HG03378 (cell line): ENCODE measurements at regions not wholly inside any gene's neighbourhood (a gene's known extent, or its start where the extent isn't known, plus 50 kb on each side); places are given as distances from the start of the nearest gene placed in this dataset.
A peak's percentile ranks its signal among the peaks of the same experiment; 100 is the strongest.
"Not testable (repeated sequence)": the region's sequence is repeated elsewhere in the genome, so short reads cannot be mapped to it uniquely, and the experiment has no call there.

Experiments
- ATAC-seq: cut with Tn5 transposase; IDR thresholded peaks from one replicate; pipeline ENCODE4 v1.9.1; 2021; ENCODE audit warnings: mild to moderate bottlenecking, moderate library complexity; ENCODE audit not compliant: unreplicated experiment

DNA sequence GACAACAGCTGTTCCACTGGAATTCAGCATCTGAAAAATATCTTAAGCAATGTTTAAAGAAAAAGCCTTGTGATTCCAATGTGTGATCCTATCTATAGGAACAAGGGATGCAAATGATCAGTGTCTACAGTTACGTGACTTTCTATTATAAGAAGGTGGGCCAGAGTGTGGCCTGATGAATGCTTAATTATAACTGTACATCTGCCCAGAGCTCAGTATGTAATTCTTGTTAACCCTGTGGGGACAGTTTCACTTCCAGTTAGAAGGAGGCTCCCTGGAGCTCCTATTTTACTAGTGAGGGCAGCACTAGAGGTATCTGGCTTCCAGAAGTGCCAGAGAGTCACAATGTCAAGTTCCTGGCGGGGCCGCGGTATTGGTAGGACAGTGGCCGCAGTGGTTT is 288.5 kb downstream of the USP46 start:
- ATAC-seq, result no peak

DNA sequence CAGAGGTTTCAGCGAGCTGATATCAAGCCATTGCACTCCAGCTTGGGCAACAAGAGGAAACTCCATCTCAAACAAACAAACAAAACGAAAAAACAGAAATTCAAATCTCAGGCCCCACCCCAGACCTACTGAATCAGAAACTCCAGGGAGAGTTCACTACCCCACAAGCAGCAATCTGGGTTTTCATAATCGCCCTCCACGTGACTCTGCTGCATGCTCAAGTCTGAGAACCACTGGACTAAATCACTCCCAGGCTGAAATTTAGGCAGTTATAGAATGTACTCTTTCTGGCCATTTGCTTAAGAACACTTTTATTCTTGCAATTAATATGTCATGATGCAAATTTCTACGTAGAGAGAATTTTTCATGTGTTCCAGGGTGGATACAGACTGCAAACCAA is 287.3 kb downstream of the USP46 start:
- no peak for ATAC-seq

DNA sequence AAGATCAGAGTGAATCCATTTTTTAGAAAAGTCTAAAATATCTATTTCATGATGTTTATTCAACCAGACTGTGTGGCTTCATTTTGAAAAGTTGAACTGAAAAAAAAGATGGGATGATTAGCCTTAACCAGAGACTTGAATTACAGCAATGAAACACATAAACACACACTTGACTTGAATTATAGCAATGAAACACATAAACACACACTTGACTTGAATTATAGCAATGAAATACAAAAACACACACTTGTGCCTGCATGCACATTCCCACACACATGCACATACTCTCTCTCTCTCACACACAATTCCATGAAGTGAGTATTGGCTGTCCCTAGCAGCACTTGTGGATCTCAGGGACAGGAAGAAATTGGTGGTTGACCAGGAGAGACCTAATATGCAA is 286.8 kb downstream of the USP46 start:
- no peak for ATAC-seq

DNA sequence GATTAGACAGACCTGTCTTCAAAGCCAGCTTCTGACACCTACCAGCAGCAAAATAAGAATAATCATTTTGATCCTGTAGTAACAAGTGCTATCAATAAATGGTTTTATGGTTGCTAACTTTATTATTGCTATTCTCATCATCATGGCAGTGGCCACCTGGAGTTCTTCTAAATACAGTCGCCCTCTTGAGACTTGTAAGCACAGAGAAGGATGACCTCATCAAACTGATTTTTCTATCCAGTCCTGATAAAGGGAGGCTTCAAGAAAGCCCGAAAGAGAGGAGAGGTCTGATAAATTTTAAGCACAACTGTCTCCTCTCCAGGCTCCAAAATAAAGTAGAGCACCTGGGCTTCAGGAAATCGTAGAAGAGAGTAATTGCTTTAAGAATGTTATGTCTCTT is 286.4 kb downstream of the USP46 start:
- ATAC-seq, result no peak

- no peak for ATAC-seq
Observed at GRCh38 chr4:52373650-52374049, 285.5 kb downstream of the USP46 start.

GRCh38 chr4:52374877-52375276 is 284.2 kb downstream of the USP46 start:
- no peak for ATAC-seq

- no peak for ATAC-seq
Observed at GRCh38 chr4:52376132-52376704, 282.9 kb downstream of the USP46 start.

DNA sequence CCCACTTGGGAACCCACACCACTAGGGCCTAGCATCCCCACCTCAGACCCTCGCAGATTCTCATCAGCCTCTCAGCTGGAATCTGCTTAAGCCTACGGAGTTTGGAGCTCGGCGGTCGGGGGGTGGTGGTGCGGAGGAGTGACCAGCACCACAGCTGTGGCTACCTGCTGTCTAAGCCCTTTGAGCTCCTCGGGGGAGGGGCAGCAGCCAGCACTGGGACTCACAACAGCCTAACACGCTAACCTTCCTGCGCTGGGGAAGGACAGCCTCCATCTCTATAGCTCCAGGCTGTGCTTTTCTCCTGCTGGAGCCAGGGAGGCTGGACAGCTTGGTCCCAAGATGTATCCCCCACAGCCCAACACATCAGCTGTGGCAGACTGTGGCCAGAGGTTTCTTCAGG is 281.5 kb downstream of the USP46 start:
- ATAC-seq, result no peak

- no peak for ATAC-seq
Observed at GRCh38 chr4:52407545-52407944, 251.6 kb downstream of the USP46 start.

DNA sequence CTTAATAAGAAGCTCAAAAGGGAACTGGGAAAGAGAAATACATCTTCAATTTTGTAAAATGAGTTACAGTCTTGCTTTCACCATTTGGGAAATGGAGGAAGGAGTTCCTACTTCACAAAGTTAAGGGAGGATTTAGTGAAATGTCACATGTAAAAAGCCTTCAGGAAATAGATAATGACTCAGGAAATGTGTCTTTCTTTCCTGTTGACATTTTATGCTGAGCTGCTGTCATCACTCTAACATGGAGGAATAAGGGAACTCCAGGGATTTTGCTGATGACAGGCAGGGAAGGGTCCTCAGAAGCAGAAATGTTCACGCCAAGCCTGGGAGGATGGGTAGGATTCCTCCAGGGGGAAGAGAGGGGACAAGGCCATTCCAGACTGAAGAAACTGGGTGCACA is 251.1 kb downstream of the USP46 start:
- ATAC-seq, result no peak

- no peak for ATAC-seq
Observed at GRCh38 chr4:52408471-52408870, 250.6 kb downstream of the USP46 start.

DNA sequence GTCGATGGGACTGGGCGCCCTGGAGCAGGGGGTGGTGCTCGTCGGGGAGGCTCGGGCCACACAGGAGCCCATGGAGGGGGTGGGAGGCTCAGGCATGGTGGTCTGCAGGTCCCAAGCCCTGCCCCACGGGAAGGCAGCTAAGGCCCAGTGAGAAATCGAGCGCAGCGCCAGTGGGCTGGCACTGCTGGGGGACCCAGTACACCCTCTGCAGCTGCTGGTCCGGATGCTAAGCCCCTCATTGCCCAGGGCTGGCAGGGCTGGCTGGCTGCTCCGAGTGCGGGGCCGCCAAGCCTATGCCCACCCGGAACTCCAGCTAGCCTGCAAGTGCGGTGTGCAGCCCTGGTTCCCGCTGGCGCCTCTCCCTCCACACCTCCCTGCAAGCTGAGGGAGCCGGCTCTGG is 249.3 kb downstream of the USP46 start:
- not testable (repeated sequence) for ATAC-seq

DNA sequence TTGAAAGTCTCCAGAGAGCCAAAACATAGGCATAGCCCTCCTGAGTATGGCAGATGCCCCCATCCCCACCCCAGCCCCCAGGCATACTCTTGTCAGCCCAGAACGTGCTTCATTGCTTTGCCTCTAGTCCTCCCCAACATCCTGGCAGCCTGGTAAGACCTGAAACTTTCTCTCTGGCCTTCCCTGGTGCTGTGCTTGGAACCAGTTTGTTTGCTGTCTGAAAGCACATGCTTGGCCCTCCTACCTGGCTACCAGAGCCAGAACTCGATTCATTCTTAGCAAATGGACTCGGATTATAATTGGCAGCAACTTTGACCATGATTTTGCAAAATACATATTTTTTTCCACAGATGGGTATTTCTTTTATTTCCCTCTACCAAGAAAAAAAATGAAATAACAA is 248.1 kb downstream of the USP46 start:
- ATAC-seq, result no peak

DNA sequence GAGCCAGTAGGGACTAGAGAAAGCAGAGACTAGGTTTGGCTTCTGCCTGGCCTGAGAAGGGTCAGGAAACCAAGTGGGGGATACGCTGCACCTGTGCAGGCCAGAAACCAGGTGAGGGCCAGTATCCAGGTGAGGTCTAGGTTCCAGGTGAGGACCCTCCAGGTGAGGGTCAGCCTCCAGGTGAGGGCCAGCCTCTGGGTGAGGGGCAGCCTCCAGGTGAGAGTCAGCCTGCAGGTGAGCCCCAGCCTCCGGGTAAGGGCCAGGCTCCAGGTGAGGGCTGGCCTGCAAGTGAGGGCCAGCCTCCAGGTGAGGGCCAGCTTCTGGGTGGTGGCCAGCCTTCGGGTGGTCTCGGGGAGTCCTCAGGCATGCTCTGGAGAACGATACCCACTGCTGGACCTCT is 238.8 kb downstream of the USP46 start:
- ATAC-seq, result no peak

GRCh38 chr4:52421811-52422213 is 237.3 kb downstream of the USP46 start:
- no peak for ATAC-seq

GRCh38 chr4:52423967-52424366 is 235.1 kb downstream of the USP46 start:
- peak; percentile 53 for ATAC-seq

- ATAC-seq, result no peak
Observed at GRCh38 chr4:52425751-52426326, 233.3 kb downstream of the USP46 start.

- ATAC-seq, result no peak
Observed at GRCh38 chr4:52431410-52431809, 227.7 kb downstream of the USP46 start.

- ATAC-seq, result no peak
Observed at GRCh38 chr4:52431869-52432268, 227.2 kb downstream of the USP46 start.

- ATAC-seq, result not testable (repeated sequence)
Observed at GRCh38 chr4:52442524-52442923, 216.6 kb downstream of the USP46 start.

DNA sequence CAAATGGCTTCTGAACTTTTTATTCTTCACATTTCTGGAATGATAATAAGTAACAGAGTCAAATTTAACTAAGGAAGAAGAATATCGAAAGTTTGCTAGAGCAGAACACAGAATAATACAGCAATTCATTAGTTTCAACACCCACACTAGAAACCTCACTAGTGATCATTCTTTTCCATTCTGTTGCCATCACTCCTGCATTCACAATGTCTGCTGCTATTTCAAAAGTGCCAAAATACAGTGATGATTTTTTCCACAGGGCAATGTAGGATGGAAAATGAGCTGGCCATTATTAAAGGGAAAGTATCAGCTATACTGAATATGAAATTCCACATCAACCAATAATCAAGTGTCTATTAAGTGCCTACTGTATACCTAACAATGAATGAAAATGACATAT is 186.7 kb downstream of the USP46 start:
- ATAC-seq, result no peak

DNA sequence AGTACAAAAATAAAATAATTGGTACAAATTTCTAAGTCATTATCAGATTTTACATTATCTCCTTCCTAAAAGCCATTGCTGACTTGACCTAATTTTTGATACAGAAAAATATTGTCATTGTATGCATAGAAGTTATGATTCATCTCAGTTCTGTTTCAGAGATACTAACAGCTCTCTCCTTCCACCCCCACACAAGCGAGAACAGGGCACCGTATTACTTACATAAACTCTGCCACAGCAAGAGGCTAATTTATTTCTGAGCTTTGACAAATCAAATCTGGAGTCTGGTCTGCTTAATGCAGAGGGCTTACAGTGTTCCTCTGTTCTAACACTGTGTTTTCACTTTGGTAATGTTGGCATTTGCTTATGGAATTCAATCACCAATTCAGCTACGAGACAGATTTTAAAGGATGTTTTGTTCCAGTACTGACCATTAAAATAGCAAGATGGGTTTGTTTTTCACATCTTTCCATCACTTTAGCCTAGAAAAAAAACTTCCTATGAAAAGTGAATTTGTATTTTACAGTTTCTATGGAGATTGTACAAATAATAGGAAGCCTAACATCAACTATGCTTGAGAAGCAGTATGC is 181.8 kb downstream of the USP46 start:
- ATAC-seq, result no peak
